GM21447 (cell line): ENCODE measurements at regions not wholly inside any gene's neighbourhood (a gene's known extent, or its start where the extent isn't known, plus 50 kb on each side); places are given as distances from the start of the nearest gene placed in this dataset.
"Not testable (repeated sequence)": the region's sequence is repeated elsewhere in the genome, so short reads cannot be mapped to it uniquely, and the experiment has no call there.

Source experiments
- ATAC-seq: cut with Tn5 transposase; IDR thresholded peaks from one replicate; pipeline ENCODE4 v1.9.1; 2021; ENCODE audit not compliant: unreplicated experiment

DNA sequence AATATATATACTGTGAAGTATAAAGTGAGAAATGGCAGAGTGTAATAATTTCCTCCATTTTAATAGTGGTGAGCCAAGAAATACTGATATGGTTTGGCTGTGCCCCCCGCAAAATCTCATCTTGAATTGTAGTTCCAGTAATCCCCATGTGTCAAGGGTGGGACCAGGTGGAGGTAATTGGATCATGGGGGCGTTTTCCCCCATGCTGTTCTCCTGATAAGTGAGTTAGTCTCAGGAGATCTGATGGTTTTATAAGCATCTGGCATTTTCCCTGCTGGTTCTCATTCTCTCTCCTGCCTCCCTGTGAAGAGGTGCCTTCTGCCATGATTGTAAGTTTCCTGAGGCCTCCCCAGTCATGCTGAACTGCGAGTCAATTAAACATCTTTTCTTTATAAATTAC is 881.1 kb downstream of the DTWD2 start:
- ATAC-seq = not testable (repeated sequence)

DNA sequence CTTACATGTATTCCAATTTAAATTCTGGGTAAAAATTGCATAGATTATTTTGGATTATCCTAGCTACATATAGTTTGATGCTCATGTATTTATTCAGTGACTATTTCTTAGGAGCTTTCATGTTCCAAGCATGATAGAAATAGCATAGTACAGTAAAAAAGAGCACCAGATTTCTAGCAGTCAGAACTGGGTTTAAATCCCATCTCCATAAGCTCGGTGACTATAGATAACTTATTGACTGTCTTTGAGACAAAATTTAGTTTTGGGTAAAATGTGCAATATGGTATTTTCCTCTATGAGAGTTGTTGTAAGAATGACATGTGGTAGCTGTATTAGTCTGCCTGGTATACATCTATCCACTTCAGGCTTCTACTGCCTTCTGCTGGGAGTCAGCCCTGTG is 889.6 kb downstream of the DTWD2 start:
- no peak for ATAC-seq

DNA sequence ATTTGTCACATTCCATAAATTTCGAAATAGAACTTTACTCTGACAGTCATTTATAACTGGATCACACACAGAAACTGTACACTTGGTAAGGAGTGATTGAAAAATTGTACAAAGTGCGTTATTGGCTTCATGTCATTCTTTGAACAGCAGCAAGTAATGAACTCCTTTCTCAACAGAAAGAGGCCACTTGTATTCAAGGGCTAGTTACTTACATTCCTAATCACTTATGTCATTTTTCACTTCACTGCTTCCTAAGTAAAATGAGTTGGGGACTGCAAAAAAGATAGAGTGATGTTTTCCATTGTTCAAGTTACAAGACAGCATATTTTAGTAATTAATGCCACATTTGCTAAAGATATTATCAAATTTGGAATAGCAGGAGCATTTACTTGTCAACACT is 893.2 kb downstream of the DTWD2 start:
- no peak for ATAC-seq

DNA sequence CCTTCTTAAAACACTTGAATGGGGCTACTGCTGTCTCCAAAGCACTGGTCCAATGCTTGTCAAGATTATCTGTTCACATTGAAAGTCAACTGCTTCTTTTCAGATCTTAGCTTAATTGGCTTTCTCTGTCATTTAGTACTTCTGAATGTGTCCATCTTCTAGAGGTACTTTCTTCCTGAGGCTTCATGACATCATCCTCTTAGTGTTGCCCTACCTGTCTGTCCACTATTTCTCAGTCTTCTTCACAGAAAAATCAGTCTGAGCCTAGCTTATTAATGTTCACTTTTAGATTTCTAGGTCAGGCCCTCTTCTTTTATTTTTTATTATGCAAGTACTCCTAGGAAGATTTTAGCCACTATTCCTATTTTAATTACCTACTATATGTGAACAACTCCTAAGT is 899.9 kb downstream of the DTWD2 start:
- no peak for ATAC-seq

DNA sequence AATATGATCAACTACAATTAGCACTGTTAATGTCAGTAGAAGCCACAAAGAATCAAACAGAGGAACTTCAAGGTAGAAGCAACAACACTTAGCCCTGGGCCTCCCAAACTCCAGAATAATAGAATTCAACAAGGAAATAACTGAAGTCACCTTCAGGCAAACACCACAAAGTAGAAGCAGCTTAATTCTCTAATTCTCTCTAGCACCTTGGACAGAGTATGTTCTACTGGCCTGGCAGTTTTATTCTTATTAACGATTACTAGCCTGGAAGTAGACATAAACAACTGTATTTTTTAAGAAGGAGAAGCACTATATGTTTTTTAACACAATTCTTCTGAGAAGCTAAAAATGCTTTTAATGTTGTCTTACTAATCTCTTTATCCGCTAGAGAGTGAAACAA is 911.9 kb downstream of the DTWD2 start:
- no peak for ATAC-seq

DNA sequence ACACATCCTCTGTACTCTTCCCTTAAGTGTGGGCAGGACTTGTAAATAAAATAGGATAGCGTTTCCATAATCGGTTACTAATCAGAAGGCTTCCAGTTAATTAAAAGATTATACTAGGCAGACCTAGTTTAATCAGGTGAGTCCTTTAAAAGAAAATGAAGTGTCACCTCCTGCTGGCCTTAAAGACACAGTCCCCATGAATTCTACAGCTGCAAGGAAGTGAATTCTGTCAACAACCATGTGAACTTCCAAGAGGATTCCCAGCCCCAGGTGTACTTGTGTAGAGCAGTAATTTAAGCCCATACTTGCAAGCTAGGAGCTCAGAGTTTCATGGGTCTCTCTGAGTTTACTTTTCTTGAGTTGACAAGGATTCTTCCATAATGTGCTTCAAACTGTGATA is 918.3 kb downstream of the DTWD2 start:
- no peak for ATAC-seq

DNA sequence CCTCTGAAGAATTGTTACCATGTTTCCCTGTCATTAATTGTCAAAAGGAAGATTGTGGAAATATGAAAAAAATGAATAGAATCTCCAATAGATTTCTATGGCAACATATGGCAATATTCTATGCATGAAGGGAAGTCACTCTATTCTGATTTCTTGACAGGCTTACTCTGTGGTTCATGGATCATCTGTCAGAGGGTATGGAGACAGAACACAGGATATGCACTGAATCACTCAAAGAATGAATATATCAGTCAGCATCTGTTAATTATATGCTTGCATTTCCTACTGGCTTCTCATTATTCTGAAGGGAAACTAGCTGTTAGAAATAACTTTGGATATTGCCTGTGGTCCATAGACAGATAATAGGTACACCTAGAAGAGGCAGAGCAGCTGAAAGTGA is 918.9 kb downstream of the DTWD2 start:
- no peak for ATAC-seq

DNA sequence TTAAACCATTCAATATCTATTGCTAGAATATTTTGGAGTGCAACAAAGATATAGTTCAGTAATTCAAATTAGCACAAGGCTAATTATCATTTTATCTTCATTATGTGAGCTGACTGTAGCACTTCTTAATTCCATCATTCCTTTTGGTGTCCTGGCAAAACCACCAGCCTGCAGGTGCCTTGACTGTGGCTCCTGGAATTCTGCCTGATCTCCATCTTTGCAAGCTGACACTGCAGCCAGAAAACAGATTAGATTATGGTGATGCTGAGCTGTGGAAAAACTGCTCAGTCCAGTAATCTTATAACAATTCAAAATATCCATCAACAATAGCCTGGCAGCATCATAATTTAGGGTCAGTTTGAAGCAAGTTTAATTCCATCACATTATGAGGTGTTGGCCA is 919.5 kb downstream of the DTWD2 start:
- ATAC-seq = no peak

DNA sequence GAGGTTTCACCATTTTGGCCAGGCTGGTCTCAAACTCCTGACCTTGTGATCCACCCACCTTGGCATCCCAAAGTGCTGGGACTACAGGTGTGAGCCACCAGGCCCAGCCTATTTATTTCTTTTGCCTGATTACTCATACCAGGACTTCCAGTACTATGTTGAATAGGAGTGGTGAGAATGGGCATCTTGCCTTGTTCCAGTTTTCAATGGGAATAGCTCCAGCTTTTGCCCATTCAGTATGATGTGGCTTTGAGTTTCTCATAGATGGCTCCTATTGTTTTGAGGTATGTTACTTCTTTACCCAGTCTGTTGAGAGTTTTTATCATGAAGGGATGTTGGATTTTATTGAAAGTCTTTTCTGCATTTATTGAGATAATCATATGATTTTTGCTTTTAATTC is 924.5 kb downstream of the DTWD2 start:
- not testable (repeated sequence) for ATAC-seq

DNA sequence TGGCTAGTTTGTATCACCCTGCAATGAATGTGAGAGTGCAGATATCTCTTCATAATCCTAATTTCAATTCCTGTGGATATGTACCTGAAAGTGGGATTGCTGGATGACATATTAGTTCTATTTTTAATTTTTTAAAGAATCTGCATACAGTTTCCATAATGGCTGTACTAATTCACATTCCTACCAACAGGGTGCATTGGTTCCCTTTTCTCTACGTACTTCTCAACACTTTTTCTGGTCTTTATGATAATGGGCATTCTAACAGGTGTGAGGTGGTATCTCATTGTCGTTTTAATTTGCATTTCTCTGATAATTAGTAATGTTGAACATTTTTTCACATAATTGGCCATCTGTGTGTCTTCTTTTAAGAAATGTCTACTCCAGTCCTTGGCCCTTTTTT is 927.5 kb downstream of the DTWD2 start:
- no peak for ATAC-seq

DNA sequence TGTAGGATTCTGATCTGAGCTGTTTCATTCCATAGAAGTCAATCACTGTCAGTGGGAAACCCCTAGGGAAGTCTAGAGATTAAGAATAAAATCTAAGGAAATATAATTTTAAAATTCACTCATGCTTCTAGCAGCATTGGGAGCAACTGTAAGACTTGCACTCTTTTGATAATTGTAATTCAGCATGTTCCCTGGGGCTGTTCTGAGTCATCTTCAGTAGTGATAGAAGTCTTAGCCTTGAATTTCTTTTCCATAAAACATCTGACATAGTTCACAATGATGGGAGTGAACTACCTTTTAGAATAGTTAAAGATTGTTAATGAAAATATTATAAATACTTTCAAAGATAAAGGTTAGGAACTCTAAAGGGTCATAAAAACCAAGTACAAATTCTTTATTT is 935.8 kb downstream of the DTWD2 start:
- ATAC-seq = no peak

DNA sequence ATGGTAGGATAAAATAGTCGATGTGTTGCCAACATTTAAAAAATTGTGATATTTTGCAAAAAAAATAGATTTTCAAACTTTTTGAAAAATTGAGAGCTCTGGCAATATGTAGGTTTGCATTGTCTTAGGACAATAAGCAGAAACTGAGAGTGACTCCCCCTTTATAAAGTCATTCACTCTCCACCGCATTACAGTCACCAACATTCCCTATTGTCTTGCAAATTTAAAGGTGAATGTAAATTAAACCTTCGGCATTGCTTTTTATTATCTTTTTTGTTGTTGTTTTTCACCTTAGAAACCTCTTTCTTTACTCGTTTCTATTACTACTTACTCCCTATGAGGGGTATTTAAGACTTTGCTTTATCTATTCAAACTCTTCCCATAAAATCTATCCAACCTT is 944.2 kb downstream of the DTWD2 start:
- ATAC-seq = no peak

DNA sequence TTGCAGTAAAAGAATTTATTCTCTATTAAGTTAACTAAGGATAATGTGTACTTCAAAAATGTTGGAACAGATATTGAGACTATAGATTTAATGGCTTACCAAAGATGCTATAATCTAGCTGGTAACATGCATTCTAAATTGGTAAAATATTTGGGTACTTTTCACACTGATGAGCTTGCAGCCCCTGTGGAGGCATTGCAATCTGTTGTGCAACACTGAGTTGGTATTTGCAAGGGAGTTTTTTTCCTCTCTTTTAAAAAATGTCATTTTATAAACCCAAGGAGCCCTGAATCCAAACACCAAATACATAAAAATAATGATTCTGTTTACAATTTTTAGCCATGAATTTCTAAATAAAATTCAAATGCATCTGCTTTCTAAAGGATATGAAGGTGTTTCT is 944.8 kb downstream of the DTWD2 start:
- ATAC-seq = no peak

DNA sequence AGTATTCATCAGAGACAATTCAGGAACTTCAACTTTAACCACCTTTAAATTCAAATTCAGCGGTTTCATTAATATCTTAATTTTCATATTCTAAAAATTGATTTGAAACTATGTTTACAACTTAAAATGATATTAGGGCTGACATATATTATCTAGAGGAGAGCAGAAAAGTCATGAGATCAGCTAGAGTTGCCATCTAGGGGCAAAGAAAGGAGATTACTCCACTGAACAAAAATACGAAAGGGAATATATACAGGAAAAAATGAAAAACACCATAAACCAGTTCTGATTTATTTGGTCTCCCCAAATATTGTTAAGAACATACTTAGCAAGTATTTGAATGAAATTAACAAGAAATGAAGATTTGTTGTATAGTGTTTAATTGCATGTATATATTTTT is 946.3 kb downstream of the DTWD2 start:
- no peak for ATAC-seq

DNA sequence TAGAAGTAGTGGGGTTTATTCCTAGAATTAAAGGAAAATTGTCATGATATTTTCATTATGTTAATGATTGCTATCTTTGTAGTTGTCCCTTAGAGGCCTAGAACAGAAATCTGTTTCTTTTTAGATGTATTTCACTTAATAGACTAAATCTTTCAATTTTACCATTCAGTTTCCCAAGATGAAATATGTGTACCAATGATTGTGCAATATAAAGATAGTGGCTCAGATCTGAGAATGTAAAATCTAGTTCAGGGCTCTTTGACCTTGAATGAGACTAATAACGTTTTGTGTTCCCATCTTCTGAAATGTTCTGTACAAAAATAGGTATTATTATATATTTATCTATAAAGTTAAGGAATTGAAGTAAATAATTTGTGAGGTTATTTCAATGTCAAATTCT is 947.9 kb downstream of the DTWD2 start:
- no peak for ATAC-seq

DNA sequence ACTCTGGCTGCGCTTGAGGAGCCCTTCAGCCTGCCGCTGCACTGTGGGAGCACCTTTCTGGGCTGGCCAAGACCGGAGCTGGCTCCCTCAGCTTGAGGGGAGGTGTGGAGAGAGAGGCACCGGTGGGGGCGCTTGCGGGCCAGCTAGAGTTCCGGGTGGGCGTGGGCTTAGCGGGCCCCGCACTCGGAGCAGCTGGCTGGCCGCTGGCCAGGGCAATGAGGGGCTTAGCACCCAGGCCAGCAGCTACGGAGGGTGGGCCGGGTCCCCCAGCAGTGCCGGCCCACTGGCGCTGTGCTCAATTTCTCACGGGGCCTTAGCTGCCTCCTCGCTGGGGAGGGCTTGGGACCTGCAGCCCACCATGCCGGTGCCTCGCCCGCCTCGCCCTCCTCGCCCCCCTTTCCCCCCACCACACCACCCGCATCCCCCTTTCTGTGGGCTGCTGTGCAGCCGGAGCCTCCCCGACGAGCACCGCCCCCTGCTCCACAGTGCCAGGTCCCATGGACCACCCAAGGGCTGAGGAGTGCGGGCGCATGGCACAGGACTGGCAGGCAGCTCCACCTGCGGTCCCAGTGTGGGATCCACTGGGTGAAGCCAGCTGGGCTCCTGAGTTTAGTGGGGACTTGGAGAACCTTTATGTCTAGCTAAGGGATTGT is 954.5 kb downstream of the DTWD2 start:
- ATAC-seq = no peak

DNA sequence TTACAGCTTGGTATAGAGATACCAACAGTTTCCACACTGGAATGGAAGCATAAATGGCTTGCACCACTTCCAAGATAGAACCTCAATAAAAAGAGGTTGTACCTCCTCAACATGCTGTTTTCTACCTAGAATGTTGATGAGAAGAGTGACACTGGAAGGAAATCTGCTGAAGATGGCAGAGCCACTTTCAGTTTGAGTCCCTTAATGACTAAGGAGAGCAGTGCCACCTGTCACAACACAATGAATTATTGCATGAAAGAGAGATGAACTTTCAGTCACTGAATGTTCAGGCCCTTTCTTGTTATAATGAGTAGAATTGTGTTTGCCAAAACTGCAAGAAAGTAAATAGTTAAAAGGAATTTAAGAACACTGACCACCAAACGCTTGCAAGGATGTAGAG is 958.5 kb downstream of the DTWD2 start:
- no peak for ATAC-seq

DNA sequence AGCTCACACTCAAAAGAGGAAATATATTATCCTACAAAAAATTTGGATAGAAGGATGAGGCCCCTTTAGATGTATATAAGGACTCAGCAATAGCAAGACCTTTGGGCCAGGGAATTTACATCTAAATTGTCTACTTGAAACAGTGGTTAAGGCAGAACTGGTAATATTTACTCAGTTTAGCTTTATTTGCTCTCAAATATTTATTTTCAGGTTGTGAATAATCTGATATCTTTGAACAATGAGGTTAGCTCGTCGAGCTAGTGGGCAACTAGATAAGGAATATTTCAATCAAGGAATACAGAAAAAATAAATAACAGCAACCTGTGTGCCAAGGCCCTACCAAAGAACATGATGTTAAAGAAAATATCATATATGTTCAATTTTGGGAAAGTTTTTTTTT is 966.3 kb downstream of the DTWD2 start:
- ATAC-seq = no peak

DNA sequence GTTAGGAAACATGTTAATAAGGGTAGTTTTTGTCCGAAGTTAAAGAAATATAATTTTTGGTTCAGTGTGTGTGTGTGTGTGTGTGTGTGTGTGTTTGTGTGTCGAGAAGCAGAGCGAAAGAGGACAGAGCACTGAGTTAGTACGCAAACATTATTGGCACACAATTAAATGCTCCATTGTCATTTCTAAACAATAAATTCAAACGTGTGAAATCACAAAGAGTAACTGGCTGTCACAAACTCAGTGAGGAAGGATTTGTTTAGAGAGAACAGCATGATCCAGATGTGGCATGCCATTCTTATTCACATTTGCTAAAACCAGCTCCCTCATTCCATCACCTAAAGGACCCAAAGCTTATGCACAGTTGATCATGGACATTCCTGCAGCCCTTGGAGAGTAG is 970.8 kb downstream of the DTWD2 start:
- ATAC-seq = no peak

DNA sequence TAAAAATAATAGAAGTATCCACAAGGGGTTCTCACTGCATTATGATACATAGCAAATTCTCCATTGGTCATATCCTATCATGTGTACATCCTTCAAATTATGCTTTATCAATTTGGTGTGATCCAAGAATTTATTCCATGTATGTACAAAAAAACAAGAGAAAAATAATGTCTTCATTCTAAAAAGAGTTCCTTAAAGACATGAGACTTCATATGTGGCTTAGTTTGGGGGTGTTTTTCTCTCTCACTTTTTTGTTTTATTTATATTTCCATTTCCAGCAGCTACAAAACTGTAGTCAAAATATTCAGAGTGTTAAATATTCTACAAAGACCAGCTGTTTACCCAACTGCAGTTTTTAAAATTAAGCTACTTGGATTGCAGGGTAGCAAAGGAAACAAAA is 972.0 kb downstream of the DTWD2 start:
- no peak for ATAC-seq

DNA sequence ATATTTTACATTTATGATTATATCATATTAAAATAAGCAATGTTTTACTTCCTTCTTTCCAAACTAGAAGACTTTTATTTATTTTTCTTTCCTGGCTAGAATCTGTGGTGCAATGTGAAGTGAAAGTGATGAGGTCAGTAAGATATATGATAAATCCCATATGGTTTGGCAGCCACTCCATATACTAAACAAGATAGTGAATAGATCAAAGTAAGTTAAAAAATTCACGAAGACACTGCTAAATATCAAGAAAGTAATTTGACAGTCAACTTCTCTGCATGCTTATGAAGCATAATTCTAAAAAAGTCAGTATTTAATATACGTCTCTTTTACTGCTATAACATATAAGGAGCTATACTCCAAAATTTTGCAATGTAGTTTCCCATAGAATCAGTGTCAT is 972.8 kb downstream of the DTWD2 start:
- no peak for ATAC-seq

DNA sequence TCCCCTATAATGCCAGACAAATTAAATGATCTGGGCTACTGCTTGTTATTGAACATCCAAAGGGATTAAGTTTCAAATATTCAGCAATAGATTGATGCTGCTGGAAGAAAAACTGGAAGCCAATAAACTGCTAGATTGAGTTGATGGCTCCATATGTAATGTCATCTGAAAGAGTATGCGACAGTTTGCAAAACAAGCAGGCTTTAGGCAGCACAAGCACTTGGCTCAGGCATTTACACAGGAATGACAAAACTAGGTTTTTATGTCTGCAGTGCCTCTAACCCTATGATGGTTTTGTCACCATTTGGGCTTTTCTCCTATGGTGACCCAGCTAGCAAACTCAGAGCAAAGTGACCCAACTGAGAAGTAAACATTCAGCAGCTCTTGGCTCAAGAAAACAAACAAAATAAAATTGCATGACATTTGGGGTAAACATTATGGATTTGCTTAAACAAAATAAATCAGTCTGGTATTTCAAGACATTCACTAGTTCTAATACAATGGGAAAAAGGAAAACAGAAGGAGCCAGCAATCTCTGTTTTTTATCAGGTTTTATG is 978.5 kb downstream of the DTWD2 start:
- ATAC-seq = no peak

DNA sequence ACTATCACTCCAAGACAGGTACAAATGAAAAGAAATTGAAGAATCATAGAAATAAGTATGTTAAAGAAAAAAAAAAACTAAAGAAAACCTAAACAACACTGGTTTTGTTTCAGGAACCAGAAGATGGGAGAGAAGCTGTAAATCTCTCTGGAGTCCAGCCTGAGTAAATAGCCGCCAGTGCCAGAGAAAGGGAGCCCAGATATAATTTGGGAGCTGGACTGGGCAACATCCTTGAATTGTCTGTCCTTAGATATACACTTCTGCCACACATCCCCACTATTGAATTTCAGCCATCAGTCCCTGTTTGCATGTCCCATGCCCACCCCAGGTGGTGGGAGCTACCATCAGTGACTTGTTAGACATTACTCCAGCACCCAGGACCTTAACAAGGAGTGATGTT is 979.6 kb downstream of the DTWD2 start:
- ATAC-seq = no peak
